Activated CD4-positive, alpha-beta T cell treated with anti-CD3 and anti-CD28 coated beads for 36 hours (primary cell): ENCODE measurements at regions not wholly inside any gene's neighbourhood (a gene's known extent, or its start where the extent isn't known, plus 50 kb on each side); places are given as distances from the start of the nearest gene placed in this dataset.

Source experiments
- ATAC-seq: fragments of 200-7000 bp; cut with Tn5 transposase; one replicate; pipeline ENCODE4 v1.10.0; 2021; ENCODE audit warnings: mild to moderate bottlenecking, moderate library complexity
- CTCF ChIA-PET: fragments of 350-600 bp; sonication (Branson Sonifier 250); formaldehyde crosslinking; loops from one replicate; lab custom pipeline; 2021; ENCODE audit warnings: antibody characterized with exemption; lab: Charles Lee
- POLR2A ChIA-PET: fragments of 350-600 bp; sonication (Branson Sonifier 250); formaldehyde crosslinking; loops from one replicate; lab custom pipeline; 2021; ENCODE audit warnings: antibody characterized with exemption, inconsistent platforms; lab: Charles Lee
- DNase-seq: peaks from one replicate; pipeline ENCODE4 v3.0.0-alpha.2; 2020
- H3K27ac Mint-ChIP-seq: one replicate; pipeline ENCODE4 v1.8.0; 2021; ENCODE audit warnings: mixed read lengths
- H3K27me3 Mint-ChIP-seq: one replicate; pipeline ENCODE4 v1.8.0; 2021; ENCODE audit warnings: mixed read lengths
- H3K36me3 Mint-ChIP-seq: one replicate; pipeline ENCODE4 v1.8.0; 2021; ENCODE audit warnings: low read depth, mixed read lengths
- H3K4me1 Mint-ChIP-seq: one replicate; pipeline ENCODE4 v1.8.0; 2021; ENCODE audit warnings: mixed read lengths
- H3K4me3 Mint-ChIP-seq: one replicate; pipeline ENCODE4 v1.8.0; 2021; ENCODE audit warnings: mild to moderate bottlenecking, moderate library complexity, mixed read lengths
- H3K9me3 Mint-ChIP-seq: one replicate; pipeline ENCODE4 v1.8.0; 2021; ENCODE audit warnings: low read depth, mixed read lengths
- intact Hi-C, 2 experiments: fragments of 100-400 bp; cut with DNase I in 1 of 2; cut with micrococcal nuclease in 1 of 2; formaldehyde crosslinking; loops; one replicate each; pipeline versions ENCODE4 v1.14.2 to v1.15.1; 2022 to 2024; cut with DNase I, micrococcal nuclease

- Mint-ChIP-seq H3K27ac (no peak overlapping the region), H3K27me3 (no peaks in the 10 kb centered on the region), H3K4me1 (peaks cover 38% of the 10 kb centered on the region), H3K36me3 (peaks cover 25% of the 10 kb centered on the region), H3K9me3 (peaks cover 18% of the 10 kb centered on the region), H3K4me3 (no peak overlapping the region)
- ChIA-PET CTCF (no interaction called here), POLR2A (no interaction called here)
- intact Hi-C loops: loop anchor here in 1 of 2 experiments (10.0 kb wide), 1 partner anchor 368 kb away; no protein-coding TSS in a partner anchor
- DNase-seq (no peak), ATAC-seq (no peak)
These were observed 656.1 kb downstream of the RNF144A start for GRCh38 chr2:7573166-7573825.

DNA sequence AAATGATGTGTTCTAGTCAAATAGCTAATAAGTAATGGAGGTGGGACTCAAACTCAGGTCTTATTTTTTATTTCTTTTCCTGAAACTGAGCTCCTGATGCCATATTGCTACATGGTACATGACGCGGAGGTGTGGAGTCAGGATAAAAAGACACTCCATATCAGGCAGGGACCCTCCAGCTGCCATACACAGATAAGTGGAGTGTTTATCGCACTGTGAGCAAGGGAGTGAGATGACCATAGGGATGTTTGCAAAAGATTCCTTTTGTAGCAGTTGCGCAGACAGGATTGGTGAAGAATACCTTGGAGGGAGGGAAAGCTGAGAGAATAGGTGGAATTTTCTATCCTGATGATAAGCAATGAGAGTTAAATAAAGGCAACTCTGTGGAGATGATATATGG lies 657.2 kb downstream of the RNF144A start:
- no peak for DNase-seq
- no peak for ATAC-seq
- ChIA-PET POLR2A (no interaction called here), CTCF (interaction anchor here (0.6 to 0.9 kb wide), 4 partner anchors 10 to 710 kb away, joined by 3 to 5 read pairs (median 3); no protein-coding TSS in a partner anchor)
- H3K27ac Mint-ChIP-seq: no peak overlapping the region
- intact Hi-C loops: loop anchor here in 1 of 2 experiments (10.0 kb wide), 1 partner anchor 370 kb away; no protein-coding TSS in a partner anchor
- H3K4me3 Mint-ChIP-seq: no peak overlapping the region
- H3K9me3 Mint-ChIP-seq: peaks cover 26% of the 10 kb centered on the region
- peaks cover 32% of the 10 kb centered on the region for H3K4me1 Mint-ChIP-seq
- no peaks in the 10 kb centered on the region for H3K27me3 Mint-ChIP-seq
- peaks cover 26% of the 10 kb centered on the region for H3K36me3 Mint-ChIP-seq

DNA sequence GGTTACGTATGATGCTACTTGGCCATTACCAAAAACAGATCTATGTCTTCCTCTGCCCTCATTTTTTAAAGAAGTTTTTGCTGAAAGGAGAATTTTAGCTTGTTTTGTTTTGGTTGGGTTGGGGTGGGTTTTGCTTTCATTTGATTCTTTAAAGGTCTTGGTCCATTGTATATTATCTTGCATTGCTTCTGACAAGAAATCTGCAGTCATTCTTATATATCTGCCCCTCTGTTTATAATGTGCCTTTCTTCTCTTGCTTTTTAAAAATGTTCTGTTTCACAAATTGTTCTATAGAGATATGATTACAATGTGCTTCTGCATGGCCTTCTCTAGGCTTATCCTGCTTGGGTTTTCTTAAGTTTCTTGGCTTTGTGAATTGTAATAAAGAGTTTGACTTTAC lies 660.6 kb downstream of the RNF144A start:
- intact Hi-C loops: loop anchor here in 1 of 2 experiments (10.0 kb wide), 1 partner anchor 373 kb away; no protein-coding TSS in a partner anchor
- Mint-ChIP-seq H3K4me3 (no peak overlapping the region), H3K27ac (no peak overlapping the region), H3K36me3 (peaks cover 15% of the 10 kb centered on the region), H3K4me1 (peaks cover 7% of the 10 kb centered on the region), H3K27me3 (no peaks in the 10 kb centered on the region), H3K9me3 (peaks cover 28% of the 10 kb centered on the region)
- ATAC-seq (no peak), DNase-seq (no peak)
- ChIA-PET CTCF (interaction anchor here (0.6 to 1.1 kb wide), 4 partner anchors 13 to 151 kb away, joined by 3 to 4 read pairs (median 3); no protein-coding TSS in a partner anchor), POLR2A (no interaction called here)

GRCh38 chr2:7584017-7584416 lies 666.8 kb downstream of the RNF144A start:
- H3K4me3 Mint-ChIP-seq: no peak overlapping the region
- ATAC-seq: peak; percentile 72
- H3K4me1 Mint-ChIP-seq: peaks cover 37% of the 10 kb centered on the region
- H3K9me3 Mint-ChIP-seq: peaks cover 8% of the 10 kb centered on the region
- POLR2A ChIA-PET: interaction anchor here (0.7 kb wide), 2 partner anchors 87 to 242 kb away, joined by 3 read pairs; no protein-coding TSS in a partner anchor
- DNase-seq: no peak
- CTCF ChIA-PET: interaction anchor here (1.7 kb wide), 1 partner anchor 10 kb away, joined by 5 read pairs; no protein-coding TSS in a partner anchor
- no peaks in the 10 kb centered on the region for H3K27me3 Mint-ChIP-seq
- intact Hi-C loops: loop anchor here (2.0 to 10.0 kb wide), 3 partner anchors 15 to 1101 kb away; partner anchors contain the start of gene ID2 (in 1 of the 2)
- peaks cover 3% of the 10 kb centered on the region for H3K36me3 Mint-ChIP-seq
- H3K27ac Mint-ChIP-seq: peak overlapping the region; percentile 42

- ChIA-PET POLR2A (no interaction called here), CTCF (interaction anchor here (1.1 to 1.2 kb wide), 2 partner anchors 9 to 12 kb away, joined by 3 to 5 read pairs; no protein-coding TSS in a partner anchor)
- DNase-seq: no peak
- Mint-ChIP-seq H3K9me3 (peaks cover 2% of the 10 kb centered on the region), H3K4me3 (no peak overlapping the region), H3K27me3 (no peaks in the 10 kb centered on the region), H3K4me1 (peaks cover 41% of the 10 kb centered on the region), H3K36me3 (no peaks in the 10 kb centered on the region), H3K27ac (no peak overlapping the region)
- intact Hi-C loops: loop anchor here (2.0 to 10.0 kb wide), 6 partner anchors 62 to 1098 kb away; partner anchors contain the start of gene ID2 (in 1 of the 2)
- no peak for ATAC-seq
These were observed 669.7 kb downstream of the RNF144A start for GRCh38 chr2:7586898-7587297.

DNA sequence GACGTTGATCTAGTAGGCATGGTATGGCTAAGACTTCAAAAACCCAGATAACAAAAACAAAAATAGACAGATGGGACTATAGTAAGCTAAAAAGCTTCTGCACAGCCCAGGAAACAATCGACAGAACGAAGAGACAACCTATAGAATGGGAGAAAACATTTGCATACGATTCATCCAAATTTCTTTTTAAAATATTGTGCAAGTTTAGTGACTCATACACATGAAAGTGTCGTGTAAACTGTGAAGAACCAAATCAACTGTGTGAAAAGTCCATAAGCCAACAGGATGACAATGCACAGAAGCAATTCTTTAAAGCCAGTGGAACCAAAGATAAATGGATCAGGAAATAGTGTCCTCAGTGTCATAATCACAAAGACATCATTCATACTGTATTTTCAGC lies 671.1 kb downstream of the RNF144A start:
- no peaks in the 10 kb centered on the region for H3K36me3 Mint-ChIP-seq
- peaks cover 41% of the 10 kb centered on the region for H3K4me1 Mint-ChIP-seq
- DNase-seq (no peak), ATAC-seq (peak; percentile 71)
- no peak overlapping the region for H3K4me3 Mint-ChIP-seq
- peak overlapping the region; percentile 71 for H3K27ac Mint-ChIP-seq
- peaks cover 2% of the 10 kb centered on the region for H3K9me3 Mint-ChIP-seq
- intact Hi-C loops: loop anchor here (2.0 to 10.0 kb wide), 6 partner anchors 151 to 1097 kb away; partner anchors contain the start of gene ID2 (in 1 of the 2)
- no peaks in the 10 kb centered on the region for H3K27me3 Mint-ChIP-seq
- ChIA-PET CTCF (no interaction called here), POLR2A (no interaction called here)

GRCh38 chr2:7592618-7593140 lies 675.5 kb downstream of the RNF144A start:
- Mint-ChIP-seq H3K4me1 (peaks cover 21% of the 10 kb centered on the region), H3K27me3 (no peaks in the 10 kb centered on the region), H3K4me3 (no peak overlapping the region), H3K36me3 (no peaks in the 10 kb centered on the region), H3K9me3 (no peaks in the 10 kb centered on the region), H3K27ac (no peak overlapping the region)
- ChIA-PET POLR2A (no interaction called here), CTCF (interaction anchor here (0.9 to 1.4 kb wide), 4 partner anchors 25 to 165 kb away, joined by 3 to 4 read pairs (median 4); no protein-coding TSS in a partner anchor)
- DNase-seq (peak; percentile 21), ATAC-seq (peak; percentile 21)
- intact Hi-C loops: no loop called here

- no peak overlapping the region for H3K4me3 Mint-ChIP-seq
- ATAC-seq (no peak), DNase-seq (no peak)
- no peak overlapping the region for H3K27ac Mint-ChIP-seq
- H3K4me1 Mint-ChIP-seq: peaks cover 19% of the 10 kb centered on the region
- no peaks in the 10 kb centered on the region for H3K9me3 Mint-ChIP-seq
- POLR2A ChIA-PET: no interaction called here
- no peaks in the 10 kb centered on the region for H3K27me3 Mint-ChIP-seq
- no peaks in the 10 kb centered on the region for H3K36me3 Mint-ChIP-seq
- CTCF ChIA-PET: interaction anchor here (0.9 to 1.4 kb wide), 4 partner anchors 26 to 166 kb away, joined by 3 to 4 read pairs (median 4); no protein-coding TSS in a partner anchor
- intact Hi-C loops: no loop called here
These were observed 676.1 kb downstream of the RNF144A start for GRCh38 chr2:7593360-7593759.

DNA sequence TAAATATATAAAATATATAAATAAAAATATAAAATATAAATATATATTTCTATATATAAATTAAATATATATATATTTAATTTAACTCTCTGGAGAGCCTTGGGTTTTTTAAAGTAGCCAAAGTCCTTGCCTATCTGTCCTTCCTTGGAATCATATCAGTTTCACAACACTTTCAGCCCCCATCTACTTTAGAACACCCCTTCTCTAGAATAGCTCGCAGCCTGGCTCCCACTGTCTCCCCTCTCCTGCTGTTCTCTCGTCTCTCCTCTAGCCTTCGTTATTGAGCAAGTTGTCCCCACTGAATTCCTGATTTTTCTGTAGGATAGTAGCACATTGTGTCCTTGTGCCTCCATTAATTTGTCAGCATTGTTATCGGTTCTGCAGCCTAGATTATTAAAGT lies 677.0 kb downstream of the RNF144A start:
- POLR2A ChIA-PET: no interaction called here
- ATAC-seq (no peak), DNase-seq (no peak)
- Mint-ChIP-seq H3K36me3 (no peaks in the 10 kb centered on the region), H3K4me3 (no peak overlapping the region), H3K9me3 (peaks cover 2% of the 10 kb centered on the region), H3K27ac (no peak overlapping the region), H3K4me1 (peaks cover 12% of the 10 kb centered on the region), H3K27me3 (no peaks in the 10 kb centered on the region)
- CTCF ChIA-PET: interaction anchor here (0.6 to 1.3 kb wide), 4 partner anchors 26 to 166 kb away, joined by 3 to 4 read pairs (median 4); no protein-coding TSS in a partner anchor
- intact Hi-C loops: no loop called here

- intact Hi-C loops: no loop called here
- CTCF ChIA-PET: interaction anchor here (0.7 to 1.3 kb wide), 4 partner anchors 8 to 168 kb away, joined by 4 to 6 read pairs (median 4); no protein-coding TSS in a partner anchor
- POLR2A ChIA-PET: no interaction called here
These were observed 678.0 kb downstream of the RNF144A start for GRCh38 chr2:7595206-7595605.

DNA sequence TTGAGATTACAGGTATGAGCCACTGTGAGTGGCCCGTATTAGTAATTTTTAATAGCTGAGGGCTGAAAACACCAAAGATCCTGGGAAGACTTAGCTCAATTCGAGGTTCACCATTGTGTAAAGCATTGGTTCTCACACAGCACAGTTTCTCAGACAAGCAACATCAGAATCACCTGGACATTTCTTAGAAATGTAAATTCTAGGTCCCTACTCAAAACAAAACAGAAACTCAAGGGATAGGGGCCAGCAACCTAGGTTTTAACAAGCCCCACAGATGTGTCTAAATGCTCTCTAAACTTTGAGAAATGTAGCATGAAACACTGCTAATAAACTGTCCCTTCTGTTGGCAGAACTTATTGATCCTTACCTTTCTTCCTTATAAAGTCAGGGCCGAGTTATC lies 681.2 kb downstream of the RNF144A start:
- ChIA-PET POLR2A (no interaction called here), CTCF (no interaction called here)
- H3K36me3 Mint-ChIP-seq: no peaks in the 10 kb centered on the region
- no peak overlapping the region for H3K4me3 Mint-ChIP-seq
- H3K27me3 Mint-ChIP-seq: no peaks in the 10 kb centered on the region
- DNase-seq (no peak), ATAC-seq (no peak)
- H3K4me1 Mint-ChIP-seq: peaks cover 5% of the 10 kb centered on the region
- no peak overlapping the region for H3K27ac Mint-ChIP-seq
- H3K9me3 Mint-ChIP-seq: peaks cover 5% of the 10 kb centered on the region
- intact Hi-C loops: no loop called here

More at GRCh38 chr2:7595206-7595605, 678.0 kb downstream of the RNF144A start:
- peaks cover 10% of the 10 kb centered on the region for H3K4me1 Mint-ChIP-seq
- no peak overlapping the region for H3K4me3 Mint-ChIP-seq
- no peaks in the 10 kb centered on the region for H3K27me3 Mint-ChIP-seq
- no peak overlapping the region for H3K27ac Mint-ChIP-seq
- DNase-seq (no peak), ATAC-seq (no peak)
- H3K9me3 Mint-ChIP-seq: peaks cover 2% of the 10 kb centered on the region
- H3K36me3 Mint-ChIP-seq: no peaks in the 10 kb centered on the region
